H1 (cell line): ENCODE measurements at regions not wholly inside any gene's neighbourhood (a gene's known extent, or its start where the extent isn't known, plus 50 kb on each side); places are given as distances from the start of the nearest gene placed in this dataset.

Experiments
- KDM4A ChIP-seq: IDR thresholded peaks from one replicate; pipeline ENCODE4 v1.7.1; 2012; ENCODE audit warnings: low read depth, mild to moderate bottlenecking, moderate library complexity, low read length, inconsistent platforms; ENCODE audit not compliant: severe bottlenecking
- SIRT6 ChIP-seq: IDR thresholded peaks from one replicate; pipeline ENCODE4 v1.7.1; 2012; ENCODE audit warnings: low read length, inconsistent platforms

GRCh38 chr6:140069576-140069975 is 695.1 kb upstream of the CITED2 start (continued):
- TF ChIP-seq KDM4A = no peak
- no peak for TF ChIP-seq SIRT6
